ENCODE measurements at regions not wholly inside any gene's neighbourhood (a gene's known extent, or its start where the extent isn't known, plus 50 kb on each side); places are given as distances from the start of the nearest gene placed in this dataset.

DNA sequence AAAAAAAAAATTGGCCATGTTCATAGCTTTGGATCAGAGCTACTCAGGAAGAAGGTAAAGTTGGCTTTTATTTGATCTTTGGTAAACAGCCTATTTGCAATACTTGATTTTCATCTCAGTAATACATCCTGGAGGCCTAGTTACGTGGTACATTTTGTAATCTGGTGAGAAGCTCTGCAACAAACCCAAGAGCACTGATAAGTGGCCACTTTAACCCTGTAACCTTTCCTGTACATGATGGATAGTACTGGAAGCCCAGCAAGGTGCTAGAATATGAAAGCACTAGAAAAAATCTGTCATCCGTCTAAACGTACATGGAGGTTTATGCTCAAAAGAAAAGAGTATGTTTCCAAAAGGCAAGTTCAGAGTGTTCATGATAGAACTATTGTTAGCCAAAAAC is 88.3 kb upstream of the BMP2K start (continued):
- TF ChIP-seq TBX2 (CRISPR knock-in tag; IDR thresholded peaks at IDR 0.05; ENCODE audit: borderline replicate concordance), result no peak

DNA sequence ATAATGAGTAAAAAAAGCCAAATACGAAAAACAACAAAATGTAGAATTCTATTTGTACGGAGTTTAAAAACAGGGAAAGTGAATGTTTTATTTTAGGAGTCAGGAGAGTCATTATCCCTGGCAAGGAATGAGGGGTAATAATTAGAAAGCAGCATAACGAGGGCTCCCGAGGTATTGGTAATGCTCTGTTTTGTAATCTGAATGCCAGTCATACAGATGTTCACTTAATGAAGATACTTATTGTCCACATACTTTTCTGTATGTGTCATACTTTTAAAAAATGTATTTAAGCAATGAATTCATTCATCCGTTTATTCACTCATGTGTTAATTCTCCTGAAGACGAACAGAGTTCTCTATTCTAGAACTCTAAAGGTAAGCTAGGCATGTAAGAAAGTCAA is 87.8 kb upstream of the BMP2K start:
- no peak overlapping the region for H3K4me3 ChIP-seq (replicated peaks in 1 of 3; ENCODE audit: insufficient read depth in 1 of 3, low read depth in 2 of 3, low read length in 3 of 3)
- no peak for ATAC-seq
- intact Hi-C loops (cut with micrococcal nuclease; ENCODE audit: unreplicated experiment), result no loop called here
- no peak overlapping the region for H2AFZ ChIP-seq (ENCODE audit: low read length)
- no peak for TF ChIP-seq ZNF33B (CRISPR knock-in tag; IDR thresholded peaks at IDR 0.05)
- TF ChIP-seq RFXAP (CRISPR knock-in tag; IDR thresholded peaks at IDR 0.05; ENCODE audit: borderline replicate concordance), result no peak
- no peak for TF ChIP-seq ZNF772 (CRISPR knock-in tag; IDR thresholded peaks at IDR 0.05)
- TF ChIP-seq, protein P1, sequence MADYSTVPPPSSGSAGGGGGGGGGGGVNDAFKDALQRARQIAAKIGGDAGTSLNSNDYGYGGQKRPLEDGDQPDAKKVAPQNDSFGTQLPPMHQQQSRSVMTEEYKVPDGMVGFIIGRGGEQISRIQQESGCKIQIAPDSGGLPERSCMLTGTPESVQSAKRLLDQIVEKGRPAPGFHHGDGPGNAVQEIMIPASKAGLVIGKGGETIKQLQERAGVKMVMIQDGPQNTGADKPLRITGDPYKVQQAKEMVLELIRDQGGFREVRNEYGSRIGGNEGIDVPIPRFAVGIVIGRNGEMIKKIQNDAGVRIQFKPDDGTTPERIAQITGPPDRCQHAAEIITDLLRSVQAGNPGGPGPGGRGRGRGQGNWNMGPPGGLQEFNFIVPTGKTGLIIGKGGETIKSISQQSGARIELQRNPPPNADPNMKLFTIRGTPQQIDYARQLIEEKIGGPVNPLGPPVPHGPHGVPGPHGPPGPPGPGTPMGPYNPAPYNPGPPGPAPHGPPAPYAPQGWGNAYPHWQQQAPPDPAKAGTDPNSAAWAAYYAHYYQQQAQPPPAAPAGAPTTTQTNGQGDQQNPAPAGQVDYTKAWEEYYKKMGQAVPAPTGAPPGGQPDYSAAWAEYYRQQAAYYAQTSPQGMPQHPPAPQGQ (CRISPR knock-in tag; IDR thresholded peaks at IDR 0.05; ENCODE audit: borderline replicate concordance), result no peak
- TF ChIP-seq ZNF138 (CRISPR knock-in tag; IDR thresholded peaks at IDR 0.05; ENCODE audit: low read depth), result no peak
- TF ChIP-seq ISL2 (CRISPR knock-in tag; IDR thresholded peaks at IDR 0.05), result no peak
- TF ChIP-seq ZNF24 (IDR thresholded peaks at IDR 0.05), result no peak
- TF ChIP-seq KDM2A (CRISPR knock-in tag; IDR thresholded peaks at IDR 0.05; ENCODE audit: borderline replicate concordance, low read depth), result no peak
- no peak for TF ChIP-seq HMG20A (CRISPR knock-in tag; IDR thresholded peaks at IDR 0.05; ENCODE audit: borderline replicate concordance)
- TF ChIP-seq HNRNPH1 (optimal IDR thresholded peaks at IDR 0.05; ENCODE audit: low read depth, low read length), result no peak
- TF ChIP-seq NFE2L2 (IDR thresholded peaks at IDR 0.05; ENCODE audit: low read length), result no peak
- TF ChIP-seq IRX3 (CRISPR knock-in tag; IDR thresholded peaks at IDR 0.05; ENCODE audit: borderline replicate concordance, low read depth), result no peak
- ChIA-PET CTCF (ENCODE audit: low intra/inter-chr PET ratio, low total read pairs) (no interaction called here), POLR2A (no interaction called here)
- H3K4me2 ChIP-seq (ENCODE audit: low read depth, low read length), result no peak overlapping the region
- no peak for FAIRE-seq
- no peaks in the 10 kb centered on the region for H3K9me3 ChIP-seq (ENCODE audit: low read length)
- H3K36me3 ChIP-seq (replicated peaks in 1 of 2; ENCODE audit: control insufficient read depth in 1 of 2, insufficient read depth in 2 of 2, low read length in 2 of 2), result no peaks in the 10 kb centered on the region
- no peaks in the 10 kb centered on the region for H3K79me2 ChIP-seq (ENCODE audit: insufficient read depth, low read length)
- H3K4me1 ChIP-seq (ENCODE audit: insufficient read depth, low read length), result no peaks in the 10 kb centered on the region
- in situ Hi-C loops (cut with HindIII; ENCODE audit: extremely low pct_ligation_motif_present, low pct_unique_long_range_greater_than_20kb), result no loop called here
- 36% methylated on average over 6 of the region's 6 CpGs for WGBS (ENCODE audit: low lambda C conversion rate)
- no peaks in the 10 kb centered on the region for H3K27me3 ChIP-seq (ENCODE audit: control insufficient read depth in 1 of 2, insufficient read depth in 2 of 2, low read length in 2 of 2)
- no peak for DNase-seq (ENCODE audit: low spot score)
- H3K27ac ChIP-seq (ENCODE audit: extremely low read length, insufficient read depth, low read length), result no peak overlapping the region
- H3K9ac ChIP-seq (ENCODE audit: insufficient read depth, low read depth, low read length), result no peak overlapping the region
- no peaks in the 10 kb centered on the region for H4K20me1 ChIP-seq (ENCODE audit: insufficient read depth, low read length)
- BruUV-seq (replicated peaks), result no TSS peak

Measured in HepG2 (cell line).